Cardiac muscle cell (in vitro differentiated cells and primary cell): ENCODE measurements at regions not wholly inside any gene's neighbourhood (a gene's known extent, or its start where the extent isn't known, plus 50 kb on each side); places are given as distances from the start of the nearest gene placed in this dataset.

Experiments
- DNase-seq, 2 donors: peaks; one replicate each; pipeline versions ENCODE4 v3.0.0 to v3.0.0-alpha.2; 2010 to 2017; ENCODE audit warnings: low read depth in 1 of 2, low spot score in 1 of 2
- H3K27ac ChIP-seq: fragments of 200-600 bp; sonication (generic); 2 replicates; pipeline ENCODE4 v1.5.1; 2016
- H3K27me3 ChIP-seq: fragments of 200-600 bp; sonication (generic); 2 replicates; pipeline ENCODE4 v1.6.0; 2016; ENCODE audit warnings: control low read depth
- H3K36me3 ChIP-seq: fragments of 200-600 bp; sonication (generic); 2 replicates; pipeline ENCODE4 v1.5.1; 2016; ENCODE audit warnings: control low read depth
- H3K4me1 ChIP-seq: fragments of 200-600 bp; sonication (generic); 2 replicates; pipeline ENCODE4 v1.8.1; 2017; ENCODE audit warnings: low read depth, mild to moderate bottlenecking, mixed run types
- H3K4me3 ChIP-seq: fragments of 200-600 bp; sonication (generic); 2 replicates; pipeline ENCODE4 v1.5.1; 2016; ENCODE audit warnings: mild to moderate bottlenecking
- H3K9me3 ChIP-seq: fragments of 200-600 bp; sonication (generic); 2 replicates; pipeline ENCODE4 v1.5.1; 2017; ENCODE audit warnings: low read depth, mild to moderate bottlenecking, control low read depth
- TF ChIP-seq, protein P1 (sequence below): IDR thresholded peaks from 2 replicates; pipeline ENCODE4 v1.5.1; 2012; ENCODE audit warnings: low read depth, mild to moderate bottlenecking, low read length

DNA sequence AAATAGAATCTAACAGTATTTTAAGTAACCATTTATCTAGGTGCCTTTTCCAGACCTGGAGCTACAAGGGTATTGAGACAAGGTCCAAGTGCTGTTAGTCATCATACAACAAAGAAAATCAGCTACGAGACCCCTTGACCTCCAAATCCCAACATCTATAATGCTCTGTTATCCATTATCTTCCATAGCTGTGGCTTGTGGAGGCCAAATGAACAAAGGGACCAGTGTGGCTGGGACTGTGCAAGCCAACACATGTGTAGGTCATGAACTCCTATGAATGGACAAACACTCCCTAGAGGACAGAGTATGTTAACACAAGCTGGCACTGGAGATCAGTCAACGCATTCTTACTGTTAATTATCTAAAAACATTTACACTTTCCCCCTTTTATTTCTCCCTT, 374.5 kb downstream of the EMP1 start:
- TF ChIP-seq, protein P1, sequence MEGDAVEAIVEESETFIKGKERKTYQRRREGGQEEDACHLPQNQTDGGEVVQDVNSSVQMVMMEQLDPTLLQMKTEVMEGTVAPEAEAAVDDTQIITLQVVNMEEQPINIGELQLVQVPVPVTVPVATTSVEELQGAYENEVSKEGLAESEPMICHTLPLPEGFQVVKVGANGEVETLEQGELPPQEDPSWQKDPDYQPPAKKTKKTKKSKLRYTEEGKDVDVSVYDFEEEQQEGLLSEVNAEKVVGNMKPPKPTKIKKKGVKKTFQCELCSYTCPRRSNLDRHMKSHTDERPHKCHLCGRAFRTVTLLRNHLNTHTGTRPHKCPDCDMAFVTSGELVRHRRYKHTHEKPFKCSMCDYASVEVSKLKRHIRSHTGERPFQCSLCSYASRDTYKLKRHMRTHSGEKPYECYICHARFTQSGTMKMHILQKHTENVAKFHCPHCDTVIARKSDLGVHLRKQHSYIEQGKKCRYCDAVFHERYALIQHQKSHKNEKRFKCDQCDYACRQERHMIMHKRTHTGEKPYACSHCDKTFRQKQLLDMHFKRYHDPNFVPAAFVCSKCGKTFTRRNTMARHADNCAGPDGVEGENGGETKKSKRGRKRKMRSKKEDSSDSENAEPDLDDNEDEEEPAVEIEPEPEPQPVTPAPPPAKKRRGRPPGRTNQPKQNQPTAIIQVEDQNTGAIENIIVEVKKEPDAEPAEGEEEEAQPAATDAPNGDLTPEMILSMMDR, result no peak
- DNase-seq, result no peak
- H3K4me3 ChIP-seq, result no peak overlapping the region
- H3K27me3 ChIP-seq, result no peaks in the 10 kb centered on the region
- H3K4me1 ChIP-seq, result no peaks in the 10 kb centered on the region
- no peaks in the 10 kb centered on the region for H3K9me3 ChIP-seq
- no peak overlapping the region for H3K27ac ChIP-seq
- H3K36me3 ChIP-seq, result no peaks in the 10 kb centered on the region

DNA sequence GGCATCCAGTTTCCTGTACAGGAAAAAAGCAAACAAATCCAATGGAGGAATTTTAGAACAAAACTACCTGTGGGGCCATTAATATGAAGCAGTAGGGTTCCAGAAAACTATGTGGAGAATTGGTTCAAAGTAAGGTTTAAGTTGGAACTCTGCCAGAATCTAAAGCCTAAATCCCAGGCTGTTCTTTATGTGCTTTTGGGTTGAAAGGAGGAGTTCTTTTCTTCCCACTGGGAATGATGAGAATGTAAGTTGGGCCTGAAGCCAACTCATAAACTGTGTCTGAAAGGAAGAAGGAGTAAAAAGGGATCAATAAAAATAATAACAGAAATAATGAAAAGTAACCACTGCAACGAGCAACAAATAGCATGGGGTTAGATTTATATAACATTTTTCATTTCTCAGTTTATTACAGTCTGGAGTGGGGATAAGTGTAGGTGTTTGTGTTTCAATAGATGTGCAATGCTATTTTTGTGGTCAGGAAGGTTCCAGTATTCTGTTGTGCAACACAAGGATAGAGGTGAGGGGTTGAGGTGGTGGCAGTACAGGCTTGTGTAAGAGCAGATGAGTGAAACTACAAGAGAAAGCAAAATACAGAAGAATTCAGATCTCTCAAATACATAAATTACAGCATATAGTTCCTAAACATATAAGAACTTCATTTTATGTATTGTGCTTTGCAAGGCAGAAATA, 373.6 kb downstream of the EMP1 start:
- Histone ChIP-seq H3K9me3 (no peaks in the 10 kb centered on the region), H3K4me3 (no peak overlapping the region), H3K27ac (no peak overlapping the region), H3K36me3 (no peaks in the 10 kb centered on the region), H3K27me3 (no peaks in the 10 kb centered on the region), H3K4me1 (no peaks in the 10 kb centered on the region)
- DNase-seq, result peak in 1 of 2 donors; percentile 19
- TF ChIP-seq, protein P1, result no peak

DNA sequence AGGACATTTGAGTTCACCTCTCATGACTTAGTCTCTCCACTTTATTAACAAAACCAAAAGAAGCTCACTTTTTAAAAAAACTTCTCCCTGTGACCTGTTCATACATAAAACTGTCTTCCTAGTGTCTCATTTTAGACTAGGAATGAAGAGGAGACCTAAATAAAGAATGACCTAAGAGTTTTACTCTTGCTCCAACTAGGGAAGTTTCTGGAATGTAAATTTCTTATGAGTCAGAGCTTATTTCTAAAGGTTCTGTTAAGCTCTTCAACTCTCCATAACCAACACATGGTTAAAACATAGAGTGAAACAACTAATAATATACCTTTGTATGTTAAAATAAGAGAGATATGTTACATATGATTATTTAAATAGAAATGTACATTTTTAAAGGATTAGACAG, 369.8 kb downstream of the EMP1 start:
- Histone ChIP-seq H3K36me3 (no peaks in the 10 kb centered on the region), H3K27ac (no peak overlapping the region)

DNA sequence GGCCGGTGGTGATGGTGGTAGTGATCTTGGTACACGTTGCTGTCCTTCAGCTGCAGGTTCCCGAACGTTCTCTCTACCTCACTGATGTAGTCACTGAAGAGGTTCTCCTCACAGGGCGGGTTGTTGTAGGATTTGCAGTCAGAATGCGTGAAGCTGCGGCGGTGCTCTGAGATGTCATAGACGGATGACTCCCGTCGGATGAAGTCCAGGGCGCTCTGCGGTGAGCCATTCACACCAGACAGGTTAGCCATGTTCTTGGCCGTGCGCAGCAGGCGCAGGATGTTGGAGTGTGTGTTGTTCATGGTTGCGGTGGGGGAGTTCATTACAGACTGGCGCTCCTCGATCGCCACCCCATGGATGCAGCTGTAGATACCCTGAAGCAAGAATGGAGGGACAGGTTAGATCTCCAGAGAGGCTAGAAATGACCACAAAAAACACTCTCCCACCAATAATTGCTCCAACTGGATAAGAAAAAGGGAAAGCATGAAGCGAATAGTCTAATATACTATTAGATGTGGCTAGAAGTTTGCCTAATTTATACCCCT, 367.8 kb downstream of the EMP1 start:
- TF ChIP-seq, protein P1, result no peak
- no peak for DNase-seq
- Histone ChIP-seq H3K27ac (no peak overlapping the region), H3K27me3 (no peaks in the 10 kb centered on the region), H3K36me3 (no peaks in the 10 kb centered on the region), H3K9me3 (no peaks in the 10 kb centered on the region), H3K4me3 (no peak overlapping the region), H3K4me1 (no peaks in the 10 kb centered on the region)

More for the DNA sequence above, 369.8 kb downstream of the EMP1 start:
- H3K4me1 ChIP-seq, result no peaks in the 10 kb centered on the region
- DNase-seq, result no peak
- TF ChIP-seq, protein P1, result no peak
- H3K27me3 ChIP-seq, result no peaks in the 10 kb centered on the region
- no peaks in the 10 kb centered on the region for H3K9me3 ChIP-seq
- H3K4me3 ChIP-seq, result no peak overlapping the region

DNA sequence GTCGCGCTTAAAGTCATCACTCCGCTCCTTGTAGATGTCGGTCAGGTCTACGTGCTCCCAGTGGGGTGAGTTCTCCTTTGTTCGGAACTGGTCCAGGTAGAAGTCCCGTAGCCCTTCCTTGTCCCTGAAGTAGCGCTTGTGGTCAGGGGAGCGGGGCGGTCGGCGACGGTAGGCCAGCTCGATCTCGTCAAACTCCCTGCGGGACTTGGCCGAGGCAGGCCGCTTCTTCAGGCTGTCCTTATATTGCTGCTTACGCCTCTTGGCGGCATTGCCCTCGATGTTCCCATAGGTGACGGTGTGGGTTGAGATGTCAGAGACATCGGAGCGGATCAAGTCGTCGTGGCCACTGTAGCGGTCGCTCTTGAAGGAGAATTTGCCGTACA, 367.2 kb downstream of the EMP1 start:
- no peak for DNase-seq
- H3K27ac ChIP-seq, result no peak overlapping the region
- TF ChIP-seq, protein P1, result no peak
- H3K36me3 ChIP-seq, result no peaks in the 10 kb centered on the region
- H3K27me3 ChIP-seq, result no peaks in the 10 kb centered on the region
- no peaks in the 10 kb centered on the region for H3K4me1 ChIP-seq
- no peak overlapping the region for H3K4me3 ChIP-seq
- no peaks in the 10 kb centered on the region for H3K9me3 ChIP-seq
